Nephron (organoid): ENCODE measurements at regions not wholly inside any gene's neighbourhood (a gene's known extent, or its start where the extent isn't known, plus 50 kb on each side); places are given as distances from the start of the nearest gene placed in this dataset.
A peak's percentile ranks its signal among the peaks of the same experiment; 100 is the strongest.
"Not testable (repeated sequence)": the region's sequence is repeated elsewhere in the genome, so short reads cannot be mapped to it uniquely, and the experiment has no call there.

Source experiments
- H3K27ac Mint-ChIP-seq, 3 experiments: 2 replicates each; pipeline ENCODE4 v1.8.0; 2020; ENCODE audit warnings: mixed read lengths in 3 of 3, mild to moderate bottlenecking in 2 of 3, moderate library complexity in 1 of 3
- H3K27me3 Mint-ChIP-seq: 2 replicates; pipeline ENCODE4 v1.8.0; 2021; ENCODE audit warnings: low read depth, mild to moderate bottlenecking, moderate library complexity, mixed read lengths
- H3K36me3 Mint-ChIP-seq: 2 replicates; pipeline ENCODE4 v1.8.0; 2020; ENCODE audit warnings: low read depth, mixed read lengths
- H3K4me1 Mint-ChIP-seq: 2 replicates; pipeline ENCODE4 v1.8.0; 2020; ENCODE audit warnings: mixed read lengths
- H3K4me3 Mint-ChIP-seq, 3 experiments: 2 replicates each; pipeline ENCODE4 v1.8.0; 2020; ENCODE audit warnings: mild to moderate bottlenecking in 3 of 3, mixed read lengths in 3 of 3, moderate library complexity in 2 of 3
- H3K9me3 Mint-ChIP-seq: 2 replicates; pipeline ENCODE4 v1.8.0; 2020; ENCODE audit warnings: mixed read lengths
- TF ChIP-seq, protein P1 (sequence below), 3 experiments: fragments of 200-600 bp; sonication (generic); IDR thresholded peaks; one replicate each; pipeline ENCODE4 v1.5.0; 2021; ENCODE audit warnings: antibody characterized with exemption in 3 of 3; ENCODE audit not compliant: unreplicated experiment in 3 of 3

DNA sequence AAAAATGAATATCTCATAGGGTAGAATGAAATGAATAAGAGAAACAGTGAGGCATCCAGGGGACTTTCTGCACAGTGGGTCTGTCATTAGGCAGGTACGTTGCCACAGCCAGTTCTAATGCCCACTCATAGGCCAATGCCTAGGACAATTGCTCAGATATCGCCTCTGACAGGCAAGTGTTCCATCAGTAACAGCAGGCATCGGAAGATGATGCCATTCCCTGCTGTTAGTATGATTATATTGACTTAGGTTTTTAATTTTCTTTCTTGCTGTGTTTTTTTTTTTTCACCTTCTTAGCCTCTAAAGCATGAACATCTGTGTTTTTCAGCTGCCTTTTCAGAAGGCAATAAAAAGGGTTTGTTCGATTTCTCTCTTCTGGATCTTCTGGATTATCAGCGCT lies 90.7 kb downstream of the PRL start:
- Mint-ChIP-seq H3K36me3 (peaks cover 14% of the 10 kb centered on the region), H3K27me3 (no peaks in the 10 kb centered on the region), H3K9me3 (peaks cover 2% of the 10 kb centered on the region), H3K4me3 (no peak overlapping the region), H3K4me1 (peaks cover 19% of the 10 kb centered on the region), H3K27ac (peak overlapping the region in 1 of 3 experiments; percentile 23)
- TF ChIP-seq, protein P1, sequence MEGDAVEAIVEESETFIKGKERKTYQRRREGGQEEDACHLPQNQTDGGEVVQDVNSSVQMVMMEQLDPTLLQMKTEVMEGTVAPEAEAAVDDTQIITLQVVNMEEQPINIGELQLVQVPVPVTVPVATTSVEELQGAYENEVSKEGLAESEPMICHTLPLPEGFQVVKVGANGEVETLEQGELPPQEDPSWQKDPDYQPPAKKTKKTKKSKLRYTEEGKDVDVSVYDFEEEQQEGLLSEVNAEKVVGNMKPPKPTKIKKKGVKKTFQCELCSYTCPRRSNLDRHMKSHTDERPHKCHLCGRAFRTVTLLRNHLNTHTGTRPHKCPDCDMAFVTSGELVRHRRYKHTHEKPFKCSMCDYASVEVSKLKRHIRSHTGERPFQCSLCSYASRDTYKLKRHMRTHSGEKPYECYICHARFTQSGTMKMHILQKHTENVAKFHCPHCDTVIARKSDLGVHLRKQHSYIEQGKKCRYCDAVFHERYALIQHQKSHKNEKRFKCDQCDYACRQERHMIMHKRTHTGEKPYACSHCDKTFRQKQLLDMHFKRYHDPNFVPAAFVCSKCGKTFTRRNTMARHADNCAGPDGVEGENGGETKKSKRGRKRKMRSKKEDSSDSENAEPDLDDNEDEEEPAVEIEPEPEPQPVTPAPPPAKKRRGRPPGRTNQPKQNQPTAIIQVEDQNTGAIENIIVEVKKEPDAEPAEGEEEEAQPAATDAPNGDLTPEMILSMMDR (IDR thresholded peaks at IDR 0.05; ENCODE audit: unreplicated experiment in 3 of 3): no peak

DNA sequence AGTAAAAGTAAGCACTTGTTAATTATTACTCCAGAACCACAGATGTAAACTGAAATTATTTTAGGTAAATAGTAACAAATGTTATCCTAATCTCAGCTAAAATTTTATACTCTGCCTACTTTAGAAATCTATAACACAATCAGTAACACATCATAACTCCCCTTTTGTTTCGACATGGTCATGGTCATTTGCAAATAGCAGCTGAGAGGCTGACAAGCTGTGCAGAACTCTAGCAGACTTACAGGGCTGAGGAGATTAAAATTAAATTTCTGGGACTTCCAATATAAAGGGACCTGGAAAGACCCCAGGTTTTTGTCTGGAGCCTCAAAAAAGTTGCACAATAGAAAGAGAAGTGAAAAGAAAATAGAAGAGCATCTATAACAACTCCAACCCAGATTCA lies 88.8 kb downstream of the PRL start:
- Mint-ChIP-seq H3K27me3 (no peaks in the 10 kb centered on the region), H3K36me3 (peaks cover 14% of the 10 kb centered on the region), H3K27ac (peak overlapping the region; percentile 30 to 79 (median 59)), H3K4me3 (no peak overlapping the region), H3K4me1 (peaks cover 12% of the 10 kb centered on the region), H3K9me3 (peaks cover 9% of the 10 kb centered on the region)
- TF ChIP-seq, protein P1 (IDR thresholded peaks at IDR 0.05; ENCODE audit: unreplicated experiment in 3 of 3): no peak

DNA sequence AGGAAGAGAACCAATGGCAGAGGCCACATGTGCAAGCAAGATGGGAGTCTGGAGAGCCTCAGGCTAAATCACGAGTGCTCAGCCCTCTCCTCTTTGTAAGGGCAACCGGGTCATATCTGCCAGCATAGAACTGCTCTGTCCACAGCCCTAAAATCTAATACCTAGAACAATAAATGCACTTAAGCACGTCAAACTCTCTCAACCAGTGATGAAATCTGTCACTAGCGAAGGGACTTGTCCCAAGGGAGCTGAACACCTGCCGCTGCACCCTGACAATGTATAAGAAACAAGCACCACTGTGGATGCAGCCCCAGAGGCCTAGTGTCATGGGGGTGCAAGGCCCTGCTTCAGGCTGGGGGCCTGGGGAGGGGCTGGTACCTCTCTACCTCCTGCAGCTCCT lies 82.5 kb downstream of the PRL start:
- no peak overlapping the region for H3K27ac Mint-ChIP-seq
- no peaks in the 10 kb centered on the region for H3K27me3 Mint-ChIP-seq
- H3K4me3 Mint-ChIP-seq: no peak overlapping the region
- peaks cover 11% of the 10 kb centered on the region for H3K9me3 Mint-ChIP-seq
- TF ChIP-seq, protein P1 (IDR thresholded peaks at IDR 0.05; ENCODE audit: unreplicated experiment in 3 of 3): no peak
- H3K4me1 Mint-ChIP-seq: peaks cover 3% of the 10 kb centered on the region
- no peaks in the 10 kb centered on the region for H3K36me3 Mint-ChIP-seq

DNA sequence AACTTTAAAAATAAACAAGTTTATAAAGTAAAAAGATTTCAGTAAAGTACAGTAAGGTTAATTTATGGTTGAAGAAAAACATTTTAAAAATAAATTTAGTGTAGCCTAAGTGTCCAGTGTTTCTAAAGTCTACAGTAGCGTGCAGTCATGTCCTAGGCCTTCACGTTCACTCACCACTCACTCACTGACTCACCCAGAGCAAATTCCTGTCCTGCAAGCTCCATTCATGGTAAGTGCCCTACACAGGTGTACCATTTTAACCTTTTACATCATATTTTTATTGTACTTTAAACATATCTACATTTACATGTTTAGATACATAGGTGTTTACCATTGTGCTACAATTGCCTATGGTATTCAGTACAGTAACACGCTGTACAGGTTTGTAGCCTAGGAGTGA lies 81.4 kb downstream of the PRL start:
- not testable (repeated sequence) for H3K27me3 Mint-ChIP-seq, H3K4me1 Mint-ChIP-seq, H3K36me3 Mint-ChIP-seq, H3K4me3 Mint-ChIP-seq, H3K27ac Mint-ChIP-seq
- H3K9me3 Mint-ChIP-seq: peaks cover 11% of the 10 kb centered on the region

DNA sequence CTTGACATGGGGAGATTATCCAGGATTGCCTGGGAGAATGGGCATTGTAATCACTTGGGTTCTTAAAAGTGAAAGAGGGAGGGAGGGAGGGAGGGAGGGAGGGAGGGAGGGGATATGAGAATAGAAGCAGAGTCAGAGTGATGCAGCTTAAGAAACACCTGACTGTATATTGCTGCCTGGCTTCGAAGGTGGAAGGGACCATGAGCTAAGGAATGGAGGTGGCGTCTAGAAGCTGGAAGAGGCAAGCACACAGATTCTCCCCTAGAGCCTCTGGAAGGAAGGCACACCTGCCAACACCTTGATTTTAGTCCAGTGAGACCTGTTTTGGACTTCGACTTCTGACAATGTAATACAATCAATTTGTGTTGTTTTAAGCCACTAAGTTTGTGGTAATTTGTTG lies 78.4 kb downstream of the PRL start:
- H3K27ac Mint-ChIP-seq: no peak overlapping the region
- TF ChIP-seq, protein P1 (IDR thresholded peaks at IDR 0.05; ENCODE audit: unreplicated experiment in 3 of 3): no peak
- H3K4me1 Mint-ChIP-seq: peaks cover 16% of the 10 kb centered on the region
- no peaks in the 10 kb centered on the region for H3K9me3 Mint-ChIP-seq
- no peaks in the 10 kb centered on the region for H3K27me3 Mint-ChIP-seq
- no peak overlapping the region for H3K4me3 Mint-ChIP-seq
- no peaks in the 10 kb centered on the region for H3K36me3 Mint-ChIP-seq

DNA sequence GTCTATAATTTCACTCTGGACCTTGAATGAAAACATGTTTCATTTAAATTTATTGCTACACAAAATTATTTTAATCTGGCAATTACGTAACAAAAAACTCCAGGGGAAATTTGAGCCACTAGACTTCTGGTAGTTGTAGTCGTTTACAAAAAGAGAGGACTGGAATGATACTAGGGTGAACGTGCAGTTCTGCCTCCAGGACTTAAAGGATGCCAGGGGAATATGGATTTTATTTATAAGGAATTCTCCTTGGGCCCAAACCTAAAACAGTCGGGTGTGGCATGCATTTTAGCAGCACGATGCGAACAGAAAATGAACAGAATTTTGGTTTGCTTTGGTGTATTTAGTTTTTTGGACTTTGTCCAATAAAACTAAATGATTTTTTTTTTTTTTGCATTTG lies 76.9 kb downstream of the PRL start:
- peaks cover 16% of the 10 kb centered on the region for H3K4me1 Mint-ChIP-seq
- no peaks in the 10 kb centered on the region for H3K9me3 Mint-ChIP-seq
- H3K27me3 Mint-ChIP-seq: no peaks in the 10 kb centered on the region
- H3K36me3 Mint-ChIP-seq: no peaks in the 10 kb centered on the region
- no peak overlapping the region for H3K4me3 Mint-ChIP-seq
- peak overlapping the region in 1 of 3 experiments; percentile 26 for H3K27ac Mint-ChIP-seq
- TF ChIP-seq, protein P1 (IDR thresholded peaks at IDR 0.05; ENCODE audit: unreplicated experiment in 3 of 3): no peak
